ENCODE measurements at regions not wholly inside any gene's neighbourhood (a gene's known extent, or its start where the extent isn't known, plus 50 kb on each side); places are given as distances from the start of the nearest gene placed in this dataset.
"Not testable (repeated sequence)": the region's sequence is repeated elsewhere in the genome, so short reads cannot be mapped to it uniquely, and the experiment has no call there.

DNA sequence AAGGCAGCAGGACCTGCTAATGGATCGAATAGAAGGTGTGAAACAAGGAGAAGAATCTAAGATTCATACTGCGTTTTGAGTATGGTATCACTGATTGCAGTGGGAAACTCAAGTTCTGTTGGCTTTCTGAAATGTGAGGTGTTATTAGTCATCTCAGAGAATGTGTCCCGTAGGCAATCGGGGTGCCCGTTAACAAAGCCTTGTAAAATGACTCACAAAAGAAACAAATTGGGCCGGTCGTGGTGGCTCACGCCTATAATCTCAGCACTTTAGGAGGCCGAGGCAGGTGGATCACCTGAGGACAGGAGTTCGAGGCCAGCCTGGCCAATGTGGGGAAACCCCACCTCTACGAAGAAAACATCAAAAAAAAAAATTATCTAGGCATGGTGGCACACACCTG is 118.2 kb upstream of the C7orf33 start:
- no peak for DNase-seq (ENCODE audit: low spot score)
- no peak for FAIRE-seq

GRCh38 chr7:148473703-148474480 is 116.7 kb upstream of the C7orf33 start:
- FAIRE-seq, result no peak

GRCh38 chr7:148474481-148475025 is 116.0 kb upstream of the C7orf33 start:
- FAIRE-seq (no peak), DNase-seq (ENCODE audit: low spot score) (no peak)

More at GRCh38 chr7:148473703-148474480, 116.7 kb upstream of the C7orf33 start:
- DNase-seq (ENCODE audit: low spot score), result no peak

DNA sequence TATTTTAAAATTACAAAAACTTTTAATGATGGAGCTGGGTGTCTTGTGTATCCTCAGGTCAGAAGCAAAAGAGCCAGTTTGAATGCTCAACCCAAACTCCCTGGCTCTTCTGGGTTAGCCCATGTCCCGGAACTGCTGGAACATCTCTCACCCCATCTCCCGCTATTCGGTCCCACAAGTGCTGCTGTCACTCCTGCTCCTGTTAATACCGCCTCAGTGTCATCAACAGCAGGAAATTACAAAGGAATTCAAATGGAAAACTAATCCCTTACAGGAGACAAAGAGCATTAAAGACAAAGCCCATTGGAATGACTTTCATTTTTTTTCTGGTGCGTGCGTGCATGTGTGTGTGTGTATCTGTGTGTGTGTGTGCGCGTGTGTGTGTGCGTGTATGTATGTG is 112.0 kb upstream of the C7orf33 start:
- FAIRE-seq (no peak), DNase-seq (ENCODE audit: low spot score) (no peak)

- FAIRE-seq (no peak), DNase-seq (ENCODE audit: low spot score) (no peak)
Observed at GRCh38 chr7:148480479-148481146, 110.0 kb upstream of the C7orf33 start.

DNA sequence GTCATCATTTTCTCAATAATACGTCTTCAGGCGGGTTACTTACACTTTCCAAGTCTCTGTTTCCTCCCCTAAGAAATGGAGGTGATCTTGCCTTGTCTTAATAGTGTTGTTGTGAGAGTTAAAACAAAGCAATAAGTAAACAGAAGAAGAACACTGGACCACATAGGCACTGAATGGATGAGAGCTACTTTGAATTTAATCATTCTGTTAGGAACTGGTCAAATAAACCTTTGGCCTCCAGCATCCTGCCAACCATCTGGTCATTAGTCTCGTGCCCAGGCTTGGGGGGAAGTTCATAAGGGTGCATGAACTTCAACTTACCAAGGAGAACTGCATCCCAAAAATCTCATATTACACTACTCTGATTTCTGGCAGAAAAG is 109.4 kb upstream of the C7orf33 start:
- DNase-seq (ENCODE audit: low spot score) (no peak), FAIRE-seq (no peak)

DNA sequence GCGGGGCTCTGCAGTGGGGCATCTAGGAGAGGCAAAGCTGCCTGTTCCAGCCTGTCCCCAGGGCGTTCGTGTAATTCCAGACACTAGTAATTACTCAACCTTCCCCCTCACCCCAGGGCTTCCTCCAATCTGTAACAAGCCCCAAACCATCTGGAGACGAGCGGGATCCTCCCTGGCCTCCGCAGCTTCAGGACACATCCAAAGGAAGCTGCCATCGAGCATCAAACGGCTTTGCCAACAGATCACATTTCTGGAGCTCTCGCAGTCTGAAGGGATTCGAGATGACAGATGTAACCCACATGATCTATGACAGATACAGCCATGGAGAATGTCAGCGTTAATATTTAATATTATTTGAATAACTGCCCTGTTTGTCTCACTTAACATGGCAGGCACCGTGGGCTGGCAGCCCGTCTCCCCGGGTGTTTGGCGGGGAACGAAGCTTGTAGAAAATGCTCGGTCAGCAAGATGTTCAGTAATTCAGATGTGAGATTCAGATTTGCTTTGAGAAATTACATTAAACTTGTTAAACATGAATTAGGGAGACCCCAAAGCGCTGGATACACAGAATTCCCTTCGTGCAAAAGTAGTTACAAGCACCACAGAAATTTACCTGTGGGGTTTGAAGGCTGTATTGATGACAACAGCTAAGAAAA is 108.5 kb upstream of the C7orf33 start:
- FAIRE-seq (no peak), DNase-seq (ENCODE audit: low spot score) (no peak)

GRCh38 chr7:148483515-148484308 is 106.9 kb upstream of the C7orf33 start:
- DNase-seq (ENCODE audit: low spot score) (no peak), FAIRE-seq (no peak)

DNA sequence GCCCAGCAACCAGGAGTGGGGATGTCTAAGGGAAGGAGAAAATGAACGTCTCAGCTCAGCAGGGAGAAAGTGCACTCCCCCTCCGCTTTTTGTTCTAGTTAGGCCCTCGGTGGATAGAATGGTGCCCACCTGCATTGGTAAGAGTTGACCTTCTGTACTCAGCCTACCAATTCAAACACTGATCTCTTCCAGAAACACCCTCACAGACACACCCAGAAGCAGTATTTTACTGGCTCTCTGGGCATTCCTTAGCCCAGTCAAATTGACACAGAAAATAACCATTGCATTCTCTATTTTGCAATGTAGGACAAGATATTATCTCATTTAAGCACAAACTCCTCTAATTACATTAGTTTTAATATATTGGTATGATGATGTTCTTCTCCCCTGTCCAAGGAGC is 106.1 kb upstream of the C7orf33 start:
- no peak for FAIRE-seq
- no peak for DNase-seq (ENCODE audit: low spot score)

GRCh38 chr7:148485618-148486017 is 104.9 kb upstream of the C7orf33 start:
- FAIRE-seq (no peak), DNase-seq (ENCODE audit: low spot score) (no peak)

- DNase-seq (ENCODE audit: low spot score) (no peak), FAIRE-seq (no peak)
Observed at GRCh38 chr7:148486937-148487336, 103.6 kb upstream of the C7orf33 start.

DNA sequence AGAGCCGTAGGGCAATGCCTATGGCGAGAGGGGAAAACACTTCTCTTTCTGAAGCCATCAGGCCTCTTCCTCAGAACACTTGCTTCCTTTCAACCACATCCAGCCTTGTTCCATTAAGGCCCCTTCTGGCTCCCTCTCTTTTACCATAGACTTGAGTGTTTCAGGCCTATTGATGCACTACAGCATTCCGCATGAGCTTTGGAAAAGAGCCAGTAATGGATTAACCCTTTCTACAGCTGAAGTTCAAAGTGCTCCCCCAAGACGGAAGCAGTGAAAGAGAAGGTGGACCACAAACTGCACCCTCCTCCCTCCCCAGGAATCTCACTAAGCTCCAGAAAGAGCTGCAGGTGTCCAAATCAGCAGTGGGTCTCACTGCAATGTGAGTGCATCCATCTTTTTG is 102.7 kb upstream of the C7orf33 start:
- DNase-seq (ENCODE audit: low spot score) (no peak), FAIRE-seq (no peak)

- FAIRE-seq, result no peak
Observed at GRCh38 chr7:148489678-148490077, 100.9 kb upstream of the C7orf33 start.

GRCh38 chr7:148492157-148492860 is 98.3 kb upstream of the C7orf33 start:
- FAIRE-seq, result no peak
- no peak for DNase-seq (ENCODE audit: low spot score)

More at GRCh38 chr7:148489678-148490077, 100.9 kb upstream of the C7orf33 start:
- no peak for DNase-seq (ENCODE audit: low spot score)

- no peak for FAIRE-seq
- DNase-seq (ENCODE audit: low spot score), result no peak
Observed at GRCh38 chr7:148495605-148496004, 95.0 kb upstream of the C7orf33 start.

DNA sequence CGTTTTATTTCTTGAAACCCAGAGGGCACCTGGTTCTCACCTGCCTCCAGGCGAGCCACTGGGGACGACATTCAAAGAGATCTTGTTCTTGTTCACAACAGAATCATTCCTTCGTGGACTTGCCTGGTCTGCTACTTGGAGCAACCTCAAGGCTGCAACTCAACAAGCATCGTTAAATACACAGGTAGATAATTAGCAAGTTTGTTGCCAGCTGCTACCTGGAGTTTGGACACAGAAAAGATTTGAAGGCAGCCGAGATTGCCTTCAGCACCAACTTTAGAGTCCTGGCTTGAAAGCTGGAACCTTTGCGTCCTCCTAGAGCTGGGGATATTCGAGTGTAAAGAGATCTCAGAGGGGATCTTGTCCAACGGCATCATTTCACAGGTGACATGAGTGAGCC is 89.6 kb upstream of the C7orf33 start:
- DNase-seq (ENCODE audit: low spot score) (no peak), FAIRE-seq (no peak)

DNA sequence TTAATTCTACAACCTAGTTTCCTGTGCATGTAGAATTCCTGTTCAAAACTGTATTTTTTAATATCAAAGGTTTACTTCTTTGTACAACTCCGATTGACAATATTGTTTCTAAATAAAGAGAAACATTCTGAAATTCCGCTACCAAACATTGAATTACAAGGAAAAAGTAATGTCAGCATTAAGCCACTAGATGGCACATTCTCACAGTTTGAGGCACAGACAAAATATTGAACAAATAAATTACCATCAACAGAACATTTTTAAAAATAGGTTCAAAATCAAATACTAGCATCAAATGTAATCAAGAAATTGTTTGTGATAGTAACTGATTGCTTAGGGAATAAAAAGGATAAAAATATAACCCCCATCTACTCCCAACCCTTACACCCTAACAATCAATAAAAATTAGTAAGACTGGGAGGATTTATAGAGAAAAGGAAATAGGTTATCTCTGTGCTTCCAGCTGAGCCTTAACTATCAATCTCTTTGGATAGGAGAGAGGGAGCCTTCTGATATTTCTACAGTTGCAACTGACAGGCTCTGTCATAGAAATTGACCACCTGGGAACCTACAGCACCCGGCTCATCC is 86.6 kb upstream of the C7orf33 start:
- DNase-seq (ENCODE audit: low spot score) (peak; percentile 36), FAIRE-seq (peak; percentile 88)

GRCh38 chr7:148505645-148506375 is 84.8 kb upstream of the C7orf33 start:
- FAIRE-seq (no peak), DNase-seq (ENCODE audit: low spot score) (no peak)

DNA sequence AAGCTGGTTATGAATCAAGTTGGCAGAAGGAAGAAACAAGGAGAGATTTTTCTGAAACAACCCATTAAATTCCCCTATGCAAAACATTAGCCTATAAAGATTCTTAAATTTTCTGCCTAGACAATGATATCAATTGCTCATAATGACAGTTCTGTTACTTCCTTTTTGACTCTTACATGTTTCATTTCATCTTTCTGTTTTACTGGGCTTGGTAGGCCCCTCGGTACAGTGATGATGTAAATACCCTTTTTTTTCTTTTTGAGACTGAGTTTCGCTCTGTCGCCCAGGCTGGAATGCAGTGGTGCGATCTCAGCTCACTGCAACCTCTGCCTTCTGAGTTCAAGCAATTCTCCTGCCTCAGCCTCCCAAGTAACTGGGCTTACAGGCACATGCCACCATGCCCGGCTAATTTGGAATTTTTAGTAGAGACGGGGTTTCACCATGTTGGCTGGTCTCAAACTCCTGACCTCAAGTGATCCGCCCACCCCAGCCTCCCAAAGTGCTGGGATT is 83.4 kb upstream of the C7orf33 start:
- not testable (repeated sequence) for FAIRE-seq; DNase-seq (ENCODE audit: low spot score)

Data from RCC 7860 (cell line).